GM19351 (cell line): ENCODE measurements at regions not wholly inside any gene's neighbourhood (a gene's known extent, or its start where the extent isn't known, plus 50 kb on each side); places are given as distances from the start of the nearest gene placed in this dataset.

ENCODE experiments used
- ATAC-seq: cut with Tn5 transposase; IDR thresholded peaks from one replicate; pipeline ENCODE4 v1.9.1; 2021; ENCODE audit warnings: mild to moderate bottlenecking, moderate library complexity; ENCODE audit not compliant: unreplicated experiment

DNA sequence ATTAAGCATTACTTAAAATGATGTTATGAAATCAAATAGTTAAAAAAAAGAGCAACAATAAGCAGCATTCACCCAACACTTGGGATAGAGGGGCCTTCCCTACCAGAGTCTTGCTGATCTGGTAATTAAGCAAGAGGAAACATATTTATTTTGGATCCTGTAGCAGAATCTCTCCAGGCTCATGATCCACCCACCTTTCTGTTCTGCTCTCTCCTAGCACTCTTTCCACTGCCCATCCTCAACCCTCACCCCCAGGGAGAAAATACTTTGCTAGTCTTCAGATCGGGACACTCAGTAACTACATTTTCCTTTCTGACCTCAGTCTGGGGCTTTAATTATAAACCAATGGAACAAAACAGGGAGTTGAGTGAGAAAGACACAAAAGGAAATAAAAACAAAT, 1541.9 kb downstream of the AACS start:
- ATAC-seq: no peak

- ATAC-seq: no peak
Observed at GRCh38 chr12:126607867-126608266, 1542.6 kb downstream of the AACS start.

- no peak for ATAC-seq
Observed at GRCh38 chr12:126608607-126609175, 1543.5 kb downstream of the AACS start.

DNA sequence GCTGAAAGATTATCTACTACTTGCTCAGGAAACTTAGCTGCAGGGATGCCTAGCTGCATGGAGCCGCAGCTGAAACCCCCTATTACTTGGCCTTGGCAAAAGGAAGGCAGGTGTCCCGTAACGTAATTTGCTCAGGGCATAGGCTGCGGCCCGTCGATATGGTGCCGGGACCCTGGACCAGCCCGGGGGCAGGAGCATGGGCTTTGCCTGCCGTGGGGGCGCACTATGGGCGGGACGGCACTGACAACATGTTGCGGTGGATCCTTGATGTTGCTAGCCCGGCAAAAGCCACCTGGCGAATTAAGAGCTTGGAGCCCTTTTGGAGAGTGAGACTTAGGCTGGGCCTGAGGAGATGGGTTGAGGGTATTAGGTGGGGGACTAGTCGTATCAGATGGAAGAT, 1551.2 kb downstream of the AACS start:
- ATAC-seq: no peak

GRCh38 chr12:126617312-126617711, 1552.1 kb downstream of the AACS start:
- no peak for ATAC-seq

DNA sequence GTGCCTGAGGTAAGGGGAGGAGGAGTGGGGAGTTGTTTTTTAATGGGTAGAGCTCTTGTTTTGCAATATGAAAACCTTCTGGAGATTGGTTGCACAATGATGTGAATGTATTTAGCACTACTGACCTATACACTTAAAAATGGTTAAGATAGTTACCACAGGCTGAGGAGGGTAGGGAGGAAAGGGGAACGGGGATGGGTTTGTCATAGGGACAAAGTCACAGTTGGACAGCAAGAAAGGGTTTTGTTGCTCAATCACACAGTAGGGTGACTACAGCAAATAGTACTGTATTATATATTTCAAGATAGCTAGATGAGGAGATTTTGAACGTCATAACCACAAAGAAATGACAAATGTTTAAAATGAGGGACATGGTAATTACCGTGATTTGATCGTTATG, 1562.4 kb downstream of the AACS start:
- no peak for ATAC-seq

- ATAC-seq: no peak
Observed at GRCh38 chr12:126636821-126637220, 1571.6 kb downstream of the AACS start.

GRCh38 chr12:126644236-126645020, 1579.2 kb downstream of the AACS start:
- ATAC-seq: no peak

DNA sequence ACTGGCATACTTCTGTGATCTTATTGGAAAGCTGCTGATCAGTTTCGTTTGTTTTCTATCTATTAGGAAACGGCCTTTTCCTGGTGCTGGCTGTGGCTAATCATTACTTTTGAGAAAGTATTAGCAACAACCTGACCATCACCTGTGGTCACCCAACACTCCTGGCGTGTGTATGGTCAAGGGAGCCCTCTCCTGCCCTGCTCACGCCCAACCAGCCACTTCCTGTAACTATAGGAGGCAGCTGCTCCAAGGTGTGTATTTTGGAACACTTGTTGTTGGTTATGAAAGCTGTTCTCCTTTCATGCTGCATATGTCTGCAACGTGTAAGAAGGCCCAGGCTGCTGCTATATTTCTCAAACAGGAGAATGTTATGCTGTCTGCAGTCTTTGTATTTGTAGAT, 1582.8 kb downstream of the AACS start:
- ATAC-seq: no peak

DNA sequence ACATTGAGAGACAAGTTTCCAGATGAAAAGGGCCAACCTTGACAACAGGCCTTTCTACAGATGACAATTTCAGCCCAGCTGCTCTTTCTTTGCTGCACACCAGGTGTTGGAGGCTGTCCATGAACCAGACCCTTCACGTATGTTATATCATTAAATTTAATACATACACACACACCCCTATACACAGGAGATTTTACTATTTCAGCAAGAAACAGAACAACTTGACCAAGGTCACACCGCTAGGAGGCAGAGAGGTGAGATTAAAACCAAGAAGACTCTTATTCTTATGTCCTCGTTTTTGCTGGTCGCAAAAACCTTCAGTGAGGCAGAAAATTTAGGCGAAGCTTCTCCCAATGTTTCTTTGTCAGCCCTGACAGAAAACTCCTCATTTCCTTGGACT, 1585.9 kb downstream of the AACS start:
- no peak for ATAC-seq

- no peak for ATAC-seq
Observed at GRCh38 chr12:126663304-126664094, 1598.3 kb downstream of the AACS start.

GRCh38 chr12:126667339-126667738, 1599.6 kb upstream of the TMEM132C start:
- ATAC-seq: no peak

DNA sequence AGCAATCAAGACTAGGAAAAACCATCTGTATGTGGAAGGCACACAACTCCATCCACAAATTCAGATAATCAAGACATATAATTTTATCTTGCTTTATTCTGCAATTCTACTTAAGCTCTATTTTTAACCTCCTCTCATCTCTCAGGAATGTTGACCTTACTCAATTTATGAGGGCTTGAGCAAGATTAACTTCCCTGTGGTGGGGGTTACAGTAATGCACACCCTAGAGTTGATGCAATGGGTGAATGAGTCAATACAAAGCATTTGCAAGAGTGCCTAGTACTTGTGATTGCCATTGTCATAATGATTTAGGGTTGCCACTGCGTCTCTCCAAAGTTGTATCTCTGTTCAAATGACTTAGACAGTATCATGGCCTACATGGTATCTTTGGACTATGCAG, 1598.4 kb upstream of the TMEM132C start:
- ATAC-seq: no peak

DNA sequence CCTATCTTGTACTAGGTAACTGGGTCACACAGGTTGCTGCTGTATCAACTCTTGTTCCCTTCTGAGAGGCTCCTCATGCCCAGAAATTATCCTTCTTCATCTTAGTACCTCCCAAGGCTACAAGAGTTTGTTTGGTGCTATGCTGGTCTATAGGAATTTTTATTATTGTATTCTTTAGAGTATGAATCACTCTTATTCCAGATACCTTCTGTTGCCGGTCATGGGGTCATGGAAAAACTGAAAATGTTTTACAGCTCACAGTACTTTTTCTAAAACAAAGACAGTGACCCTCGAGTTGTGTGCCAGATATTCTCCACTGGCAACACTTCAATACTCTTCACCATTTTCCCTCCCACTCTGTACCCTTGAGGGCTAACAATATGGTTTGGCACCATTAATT, 1598.0 kb upstream of the TMEM132C start:
- no peak for ATAC-seq

DNA sequence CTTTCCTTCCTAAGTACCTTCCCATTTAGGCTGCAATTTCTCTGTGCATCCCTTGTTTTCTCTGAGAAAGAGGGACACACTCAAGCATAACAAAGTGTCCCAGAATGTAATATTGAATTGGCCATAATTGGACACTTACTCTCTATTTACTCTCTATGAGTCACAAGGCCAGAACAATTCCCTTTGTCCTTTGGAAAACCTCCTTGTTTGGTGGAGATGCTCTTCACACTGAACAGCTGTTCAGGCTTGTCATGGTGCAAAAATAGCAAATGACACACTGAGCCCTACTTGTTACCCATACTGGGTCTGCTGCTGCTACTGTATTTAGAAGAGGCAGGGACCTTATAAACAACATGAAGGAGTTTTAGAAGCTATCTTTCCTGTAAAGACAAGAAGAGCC, 1590.5 kb upstream of the TMEM132C start:
- ATAC-seq: no peak

DNA sequence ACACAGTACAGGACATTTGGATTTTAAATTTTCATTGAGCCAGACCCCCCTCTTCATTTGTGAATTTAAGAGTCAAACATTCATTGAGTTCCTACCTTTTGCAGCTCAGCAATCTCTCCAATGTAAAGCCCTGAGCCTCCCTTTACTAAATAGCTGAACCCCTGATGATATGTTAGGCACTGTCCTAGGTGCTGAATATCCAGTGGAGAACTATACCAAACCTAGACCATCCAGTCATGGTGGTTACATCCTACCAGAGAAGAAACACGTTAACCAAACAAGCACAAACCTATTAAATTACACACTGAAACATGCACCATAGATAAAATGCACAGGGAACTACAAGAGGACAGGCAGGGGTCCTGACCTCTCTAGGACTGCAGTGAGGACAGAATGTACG, 1585.3 kb upstream of the TMEM132C start:
- ATAC-seq: no peak

- ATAC-seq: no peak
Observed at GRCh38 chr12:126684703-126685102, 1582.3 kb upstream of the TMEM132C start.

DNA sequence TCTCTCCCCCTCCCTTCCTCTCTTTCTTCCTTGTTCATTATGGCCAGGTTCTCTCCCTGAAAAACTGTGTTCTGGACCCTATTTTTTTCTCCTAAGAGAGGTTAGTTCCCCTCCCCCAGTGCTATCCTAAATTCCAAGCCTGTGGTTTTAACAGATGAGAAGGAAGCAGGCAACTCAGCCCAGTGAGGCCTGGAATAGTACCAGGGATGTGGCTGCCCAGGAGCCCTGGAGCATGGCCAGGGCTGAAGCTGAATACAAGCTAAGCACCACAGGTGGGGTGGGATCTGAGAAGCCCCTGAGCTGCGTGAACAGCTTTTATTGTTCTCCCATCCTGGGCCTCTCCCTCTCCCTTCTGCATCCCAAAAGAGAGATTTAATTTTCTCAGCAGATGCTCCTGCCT, 1581.3 kb upstream of the TMEM132C start:
- no peak for ATAC-seq

GRCh38 chr12:126688556-126688955, 1578.4 kb upstream of the TMEM132C start:
- no peak for ATAC-seq

GRCh38 chr12:126700096-126700495, 1566.9 kb upstream of the TMEM132C start:
- no peak for ATAC-seq

DNA sequence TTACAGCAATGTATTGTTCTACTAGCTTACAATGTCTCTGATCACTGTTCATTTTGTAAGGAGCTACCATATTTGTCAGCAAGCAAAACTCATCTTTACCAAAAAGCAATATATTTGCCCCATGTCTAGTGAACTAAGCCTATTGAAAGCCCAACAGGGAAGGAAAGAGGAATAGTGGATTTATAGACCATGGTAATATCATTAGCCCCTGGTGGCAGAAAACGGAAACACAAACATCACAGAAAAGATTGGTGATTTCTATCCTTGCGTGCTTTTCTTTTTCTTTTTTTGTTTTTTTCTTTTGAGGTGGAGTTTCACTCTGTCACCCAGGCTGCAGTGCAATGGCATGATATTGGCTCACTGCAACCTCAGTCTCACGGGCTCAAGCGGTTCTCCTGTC, 1562.4 kb upstream of the TMEM132C start:
- no peak for ATAC-seq

GRCh38 chr12:126706300-126706699, 1560.7 kb upstream of the TMEM132C start:
- no peak for ATAC-seq
